Cardiac muscle cell (in vitro differentiated cells and primary cell): ENCODE measurements at regions not wholly inside any gene's neighbourhood (a gene's known extent, or its start where the extent isn't known, plus 50 kb on each side); places are given as distances from the start of the nearest gene placed in this dataset.

ENCODE experiments used
- DNase-seq, 2 donors: peaks; one replicate each; pipeline versions ENCODE4 v3.0.0 to v3.0.0-alpha.2; 2010 to 2017; ENCODE audit warnings: low read depth in 1 of 2, low spot score in 1 of 2
- H3K27ac ChIP-seq: fragments of 200-600 bp; sonication (generic); 2 replicates; pipeline ENCODE4 v1.5.1; 2016
- H3K27me3 ChIP-seq: fragments of 200-600 bp; sonication (generic); 2 replicates; pipeline ENCODE4 v1.6.0; 2016; ENCODE audit warnings: control low read depth
- H3K36me3 ChIP-seq: fragments of 200-600 bp; sonication (generic); 2 replicates; pipeline ENCODE4 v1.5.1; 2016; ENCODE audit warnings: control low read depth
- H3K4me1 ChIP-seq: fragments of 200-600 bp; sonication (generic); 2 replicates; pipeline ENCODE4 v1.8.1; 2017; ENCODE audit warnings: low read depth, mild to moderate bottlenecking, mixed run types
- H3K4me3 ChIP-seq: fragments of 200-600 bp; sonication (generic); 2 replicates; pipeline ENCODE4 v1.5.1; 2016; ENCODE audit warnings: mild to moderate bottlenecking
- H3K9me3 ChIP-seq: fragments of 200-600 bp; sonication (generic); 2 replicates; pipeline ENCODE4 v1.5.1; 2017; ENCODE audit warnings: low read depth, mild to moderate bottlenecking, control low read depth
- CTCF ChIP-seq: IDR thresholded peaks from 2 replicates; pipeline ENCODE4 v1.5.1; 2012; ENCODE audit warnings: low read depth, mild to moderate bottlenecking, low read length

DNA sequence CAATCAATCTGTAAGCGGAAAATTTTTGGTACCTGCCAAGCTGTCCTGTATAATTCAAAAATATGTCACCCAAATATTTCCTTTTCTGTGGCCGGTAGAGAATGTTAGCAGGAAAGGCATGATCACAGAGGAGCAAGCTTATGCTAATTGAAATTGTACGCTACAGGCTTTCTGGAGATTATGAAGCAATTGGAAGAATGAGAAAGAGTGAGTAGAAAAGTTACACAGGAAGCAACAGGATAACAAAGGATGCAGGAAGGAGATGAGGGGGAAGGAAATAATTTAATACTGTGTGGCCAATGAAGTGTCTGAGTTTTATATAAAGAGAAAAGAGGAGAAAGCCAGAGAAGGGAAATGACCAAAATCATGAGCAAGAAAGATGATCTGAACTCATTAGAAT lies 627.2 kb upstream of the STXBP6 start:
- no peak for DNase-seq
- Histone ChIP-seq H3K4me3 (no peak overlapping the region), H3K36me3 (no peaks in the 10 kb centered on the region), H3K27me3 (no peaks in the 10 kb centered on the region), H3K9me3 (no peaks in the 10 kb centered on the region), H3K4me1 (no peaks in the 10 kb centered on the region), H3K27ac (no peak overlapping the region)
- no peak for TF ChIP-seq CTCF

GRCh38 chr14:25667387-25667786 lies 617.4 kb upstream of the STXBP6 start:
- H3K27ac ChIP-seq = no peak overlapping the region
- no peaks in the 10 kb centered on the region for H3K4me1 ChIP-seq
- no peak for TF ChIP-seq CTCF
- H3K36me3 ChIP-seq = no peaks in the 10 kb centered on the region
- no peaks in the 10 kb centered on the region for H3K27me3 ChIP-seq
- H3K9me3 ChIP-seq = no peaks in the 10 kb centered on the region
- no peak overlapping the region for H3K4me3 ChIP-seq
- DNase-seq = no peak

DNA sequence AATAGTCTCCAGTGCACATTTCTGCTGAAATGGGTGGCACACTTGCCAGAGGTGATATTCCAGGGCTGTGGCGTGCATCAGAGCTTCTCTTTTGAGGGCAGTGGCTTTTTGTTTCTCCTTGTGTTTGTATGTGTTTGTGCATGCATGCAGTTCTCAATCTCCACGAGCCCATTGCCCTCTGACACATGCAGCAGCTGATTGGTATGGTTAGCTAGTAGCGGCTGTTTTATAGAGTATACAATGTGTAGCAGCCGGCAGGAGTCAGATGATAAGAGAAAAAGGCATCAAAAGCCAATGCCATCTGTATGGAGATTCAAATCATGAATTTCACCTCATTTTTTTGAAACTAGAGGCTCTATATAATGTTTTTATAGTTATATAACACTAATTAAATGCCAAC lies 616.9 kb upstream of the STXBP6 start:
- no peaks in the 10 kb centered on the region for H3K9me3 ChIP-seq
- H3K27me3 ChIP-seq = no peaks in the 10 kb centered on the region
- no peak overlapping the region for H3K4me3 ChIP-seq
- no peaks in the 10 kb centered on the region for H3K36me3 ChIP-seq
- TF ChIP-seq CTCF = no peak
- DNase-seq = no peak
- H3K27ac ChIP-seq = no peak overlapping the region
- H3K4me1 ChIP-seq = no peaks in the 10 kb centered on the region

DNA sequence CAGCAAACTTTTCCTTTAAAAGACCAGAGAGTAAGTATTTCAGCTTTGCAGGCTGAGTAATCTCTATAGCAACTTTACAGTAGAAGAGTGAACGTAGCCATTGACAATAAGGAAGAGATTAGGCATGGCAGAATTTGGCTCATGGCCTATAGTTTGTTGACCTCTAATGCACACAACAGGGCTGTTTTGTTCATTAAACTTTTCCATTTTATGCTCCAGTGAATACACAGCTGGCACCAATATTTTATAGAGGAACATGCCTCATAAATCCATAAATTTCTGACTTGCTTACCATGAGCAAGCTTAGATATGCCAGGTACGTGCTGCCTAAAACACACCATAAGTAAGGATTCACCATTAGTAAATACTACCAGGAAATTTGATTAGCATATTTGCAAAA lies 609.0 kb upstream of the STXBP6 start:
- no peaks in the 10 kb centered on the region for H3K36me3 ChIP-seq
- TF ChIP-seq CTCF = no peak
- H3K27ac ChIP-seq = no peak overlapping the region
- no peaks in the 10 kb centered on the region for H3K4me1 ChIP-seq
- H3K9me3 ChIP-seq = no peaks in the 10 kb centered on the region
- no peak overlapping the region for H3K4me3 ChIP-seq
- DNase-seq = no peak
- H3K27me3 ChIP-seq = peaks cover 3% of the 10 kb centered on the region

GRCh38 chr14:25630447-25630846 lies 580.5 kb upstream of the STXBP6 start:
- Histone ChIP-seq H3K27me3 (no peaks in the 10 kb centered on the region), H3K4me3 (no peak overlapping the region), H3K27ac (no peak overlapping the region), H3K4me1 (no peaks in the 10 kb centered on the region), H3K9me3 (no peaks in the 10 kb centered on the region), H3K36me3 (no peaks in the 10 kb centered on the region)
- DNase-seq = no peak
- no peak for TF ChIP-seq CTCF

DNA sequence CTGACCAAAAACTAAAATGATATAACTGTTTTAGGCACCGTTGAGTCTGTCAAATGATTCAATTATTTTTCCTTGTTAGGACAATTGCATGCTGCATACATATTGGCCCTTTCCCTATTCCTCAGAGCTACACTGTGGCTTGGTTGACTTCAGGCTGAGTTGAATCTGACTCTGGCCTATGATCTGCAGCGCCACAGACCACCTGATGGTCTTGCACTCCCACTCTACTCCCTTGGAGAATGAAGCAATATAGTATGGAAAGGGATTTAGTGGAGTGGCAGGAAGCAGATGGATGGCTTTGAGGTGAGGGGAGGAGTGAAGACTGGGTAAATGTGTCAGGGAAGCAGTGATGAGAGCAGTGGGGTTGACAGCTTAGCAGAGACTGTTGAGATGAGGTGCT lies 579.0 kb upstream of the STXBP6 start:
- H3K27me3 ChIP-seq = no peaks in the 10 kb centered on the region
- no peak for DNase-seq
- H3K27ac ChIP-seq = no peak overlapping the region
- no peak overlapping the region for H3K4me3 ChIP-seq
- H3K36me3 ChIP-seq = no peaks in the 10 kb centered on the region
- no peak for TF ChIP-seq CTCF
- no peaks in the 10 kb centered on the region for H3K4me1 ChIP-seq
- no peaks in the 10 kb centered on the region for H3K9me3 ChIP-seq
